ENCODE measurements at regions not wholly inside any gene's neighbourhood (a gene's known extent, or its start where the extent isn't known, plus 50 kb on each side); places are given as distances from the start of the nearest gene placed in this dataset.

- no peak for DNase-seq (ENCODE audit: low read depth)
Measured at GRCh38 chr2:60603533-60604190, 50.2 kb upstream of the BCL11A start.

DNA sequence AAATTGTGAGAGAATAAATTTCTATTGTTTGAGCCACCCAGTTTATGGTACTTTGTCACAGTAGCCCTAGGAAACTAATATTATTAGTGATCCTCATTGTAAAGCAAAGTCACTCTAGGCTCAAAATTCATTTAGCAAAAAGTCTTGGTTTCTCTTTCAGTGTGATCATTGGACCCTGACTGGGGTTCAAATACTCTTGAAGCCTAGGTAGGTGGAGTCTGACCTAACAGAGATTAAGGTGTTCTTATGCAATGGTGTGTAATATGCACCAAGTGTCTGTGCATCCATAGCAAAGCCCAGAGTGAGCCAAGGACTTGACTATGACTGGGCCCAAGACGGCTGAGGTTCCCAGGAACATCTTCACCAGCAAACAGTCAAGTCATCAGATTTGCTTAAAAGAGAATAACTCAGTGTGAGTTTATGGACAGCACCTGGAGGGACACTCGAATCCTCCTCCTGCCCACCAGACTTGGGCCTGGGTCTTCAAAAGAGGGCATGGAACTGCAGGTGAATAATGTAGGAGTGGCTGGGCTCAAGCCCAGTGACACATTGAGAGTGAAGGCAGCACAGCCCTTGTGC lies 51.1 kb upstream of the BCL11A start:
- DNase-seq (ENCODE audit: low read depth), result no peak

- no peak for DNase-seq (ENCODE audit: low read depth)
Measured at GRCh38 chr2:60605866-60606265, 52.4 kb upstream of the BCL11A start.

DNA sequence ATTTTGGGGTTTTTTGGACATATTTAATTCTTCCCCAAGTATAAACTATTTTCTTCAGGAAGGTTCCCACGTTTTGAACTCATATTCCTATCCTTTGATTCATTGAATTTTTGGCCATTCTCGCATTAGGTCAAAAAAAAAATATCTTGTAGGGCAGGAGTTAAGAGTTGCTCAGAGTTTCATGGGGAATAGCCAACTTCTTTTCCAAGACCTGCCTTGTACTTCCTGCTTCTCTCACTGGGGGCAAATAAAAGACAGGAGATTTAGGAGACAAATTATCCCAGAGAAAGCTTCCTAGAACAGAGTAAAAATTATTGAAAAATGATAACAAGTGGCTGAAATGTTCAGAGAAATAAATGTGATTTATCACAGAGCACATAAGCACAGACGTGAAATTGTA lies 55.2 kb upstream of the BCL11A start:
- DNase-seq (ENCODE audit: low read depth), result no peak

GRCh38 chr2:60612033-60612432 lies 58.6 kb upstream of the BCL11A start:
- DNase-seq (ENCODE audit: low read depth), result no peak

DNA sequence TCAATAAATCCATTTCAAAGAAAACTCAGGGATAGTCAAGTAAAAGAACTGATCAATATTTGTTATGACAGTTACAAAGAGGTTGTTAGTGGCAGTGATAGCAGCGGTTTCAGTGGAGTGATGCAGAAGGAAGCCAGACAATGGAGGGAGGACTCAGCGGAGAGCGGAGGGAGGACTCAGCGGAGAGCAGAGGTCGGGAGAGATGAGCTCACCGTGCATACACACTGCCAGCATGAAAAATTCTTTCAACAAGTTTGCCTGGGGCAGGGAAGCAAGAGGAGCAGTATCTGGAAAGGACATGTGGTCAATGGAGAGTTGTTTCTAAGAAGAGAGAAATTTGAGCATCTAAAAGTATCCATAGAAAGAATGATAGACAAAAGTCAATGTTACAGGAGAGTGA lies 60.9 kb upstream of the BCL11A start:
- no peak for DNase-seq (ENCODE audit: low read depth)

DNA sequence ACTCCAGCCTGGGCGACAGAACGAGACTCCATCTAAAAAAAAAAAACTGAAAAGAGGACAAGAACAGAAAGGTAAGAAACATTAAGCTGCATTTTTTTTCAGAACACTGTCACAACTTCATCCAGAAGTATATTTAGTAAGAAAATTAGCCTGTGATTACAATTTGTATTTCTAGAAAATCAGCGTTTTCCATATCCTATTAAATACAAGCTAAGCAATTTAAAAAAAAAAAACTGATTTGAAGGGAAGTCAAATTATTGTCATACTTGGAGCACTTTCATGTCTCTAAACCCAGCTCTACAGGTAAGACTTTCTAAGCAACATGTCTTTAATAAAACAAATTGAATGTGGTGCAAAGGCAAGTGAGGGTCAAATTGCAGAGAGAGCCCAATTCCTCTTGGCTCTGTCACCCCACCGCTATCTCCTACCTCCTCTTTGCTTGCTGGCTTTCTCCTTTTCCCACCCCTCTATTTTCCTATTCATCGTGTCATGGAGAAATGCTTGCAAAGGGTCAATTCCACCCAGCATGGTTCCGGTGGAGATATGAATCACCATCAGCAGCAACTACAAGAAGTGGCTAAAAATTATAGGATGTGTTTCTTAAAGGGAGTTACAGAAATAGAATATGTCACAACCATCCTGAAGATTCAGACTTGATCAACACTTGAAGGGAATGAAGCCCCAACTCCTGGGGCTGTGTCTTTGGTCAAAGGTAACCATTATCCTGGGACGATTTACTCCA lies 68.4 kb upstream of the BCL11A start:
- no peak for DNase-seq (ENCODE audit: low read depth)

- no peak for DNase-seq (ENCODE audit: low read depth)
Measured at GRCh38 chr2:60623040-60623439, 69.6 kb upstream of the BCL11A start.

DNA sequence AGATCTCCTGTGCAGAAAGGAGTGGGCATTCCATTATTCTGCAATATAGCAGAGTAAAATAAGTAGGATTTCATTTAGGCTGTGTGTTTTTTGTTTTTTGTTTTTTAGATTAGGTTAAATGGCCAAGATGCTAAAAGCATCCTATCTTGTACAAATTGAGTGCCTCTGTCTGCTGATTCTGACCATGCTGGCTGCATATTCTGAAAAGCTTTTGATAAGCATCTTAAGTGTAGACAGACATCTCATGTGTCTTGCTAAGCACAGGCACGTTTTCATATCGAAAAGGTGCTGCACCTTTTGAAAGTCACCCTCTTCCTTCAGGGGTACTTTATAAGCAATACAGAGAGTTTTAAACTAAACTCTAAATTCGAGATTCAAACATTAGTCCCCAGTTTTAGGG lies 74.0 kb upstream of the BCL11A start:
- no peak for DNase-seq (ENCODE audit: low read depth)

GRCh38 chr2:60628026-60628425 lies 74.6 kb upstream of the BCL11A start:
- DNase-seq (ENCODE audit: low read depth), result no peak

DNA sequence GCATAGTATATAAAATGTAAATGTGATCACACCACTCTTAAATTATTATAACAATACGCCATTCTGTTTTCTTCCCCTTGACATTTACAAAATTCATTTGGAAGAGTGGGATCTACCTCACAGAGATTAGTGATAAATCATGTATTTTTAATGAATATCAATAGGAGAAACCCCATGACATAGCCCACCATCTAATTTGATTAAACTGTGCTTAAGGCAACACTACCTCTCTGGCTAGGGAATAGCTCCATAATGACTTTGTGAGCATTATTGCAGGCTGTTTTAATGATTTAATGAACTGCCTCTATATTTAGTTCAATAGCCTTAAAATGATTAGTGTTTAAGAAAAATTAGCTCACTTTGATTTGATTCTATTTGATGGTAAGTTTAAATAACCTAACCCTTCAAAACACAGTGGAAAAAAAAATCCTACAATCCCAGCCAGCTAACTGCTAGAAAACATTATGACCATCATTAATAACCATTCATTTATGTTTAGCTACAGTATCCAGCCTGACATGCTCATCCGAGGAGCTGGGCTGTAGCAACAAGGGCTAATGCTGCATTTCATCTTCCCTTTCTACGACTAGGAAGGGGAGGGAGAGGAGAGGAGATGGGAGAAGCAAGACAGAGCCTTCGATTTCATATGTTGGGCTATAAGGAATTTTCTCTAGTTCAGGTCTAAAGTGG lies 75.3 kb upstream of the BCL11A start:
- DNase-seq (ENCODE audit: low read depth), result no peak

GRCh38 chr2:60629305-60629662 lies 75.8 kb upstream of the BCL11A start:
- no peak for DNase-seq (ENCODE audit: low read depth)

DNA sequence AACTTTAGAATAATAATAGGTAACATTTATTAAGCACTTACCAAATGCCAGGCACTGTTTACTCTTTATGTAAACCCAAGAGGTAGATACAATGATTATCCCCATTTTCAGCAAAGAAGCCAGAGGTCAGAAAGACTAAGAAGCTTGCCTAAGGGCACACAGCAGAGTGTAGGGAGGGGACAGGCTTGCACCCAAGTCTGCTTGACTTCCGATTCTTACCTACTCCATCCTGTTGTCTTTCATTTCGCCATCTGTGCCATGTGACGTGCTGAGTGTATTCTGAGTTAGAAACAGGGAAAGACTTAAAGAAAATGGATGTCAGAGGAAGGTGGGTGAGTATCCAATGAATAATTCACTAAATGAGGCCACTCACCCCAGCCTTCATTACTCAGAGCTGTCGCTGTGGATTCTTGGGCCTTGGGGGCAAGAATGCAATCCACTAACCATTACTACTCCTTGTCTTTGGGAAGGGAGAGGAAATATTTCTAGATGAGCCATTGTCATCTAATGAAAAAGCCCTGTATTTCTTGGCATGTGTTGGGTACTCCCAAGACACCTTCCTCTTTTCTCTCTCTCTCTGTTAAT lies 76.4 kb upstream of the BCL11A start:
- DNase-seq (ENCODE audit: low read depth), result peak; percentile 10

- DNase-seq (ENCODE audit: low read depth), result no peak
Measured at GRCh38 chr2:60633615-60634014, 80.2 kb upstream of the BCL11A start.

DNA sequence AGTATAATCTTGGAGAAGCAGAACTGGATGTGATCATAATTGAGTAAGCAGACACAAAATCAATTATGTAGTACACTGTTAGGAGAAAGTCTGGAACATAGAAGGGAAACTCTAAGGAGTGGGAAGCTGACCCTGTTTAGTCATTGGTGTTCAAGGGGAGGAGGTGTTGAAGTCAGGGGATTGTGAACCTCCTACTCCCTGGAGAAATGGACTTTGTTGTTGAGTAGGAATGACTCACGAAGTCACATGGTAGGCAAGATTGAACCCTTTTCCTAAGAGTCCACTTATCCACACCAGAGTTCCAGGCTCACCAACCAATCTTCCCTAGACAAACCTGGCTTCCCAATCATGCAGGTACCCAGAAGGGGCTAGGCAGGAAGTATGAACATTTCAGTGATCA lies 81.0 kb upstream of the BCL11A start:
- DNase-seq (ENCODE audit: low read depth), result no peak

GRCh38 chr2:60641811-60642788 lies 88.6 kb upstream of the BCL11A start:
- peak; percentile 70 for DNase-seq (ENCODE audit: low read depth)

DNA sequence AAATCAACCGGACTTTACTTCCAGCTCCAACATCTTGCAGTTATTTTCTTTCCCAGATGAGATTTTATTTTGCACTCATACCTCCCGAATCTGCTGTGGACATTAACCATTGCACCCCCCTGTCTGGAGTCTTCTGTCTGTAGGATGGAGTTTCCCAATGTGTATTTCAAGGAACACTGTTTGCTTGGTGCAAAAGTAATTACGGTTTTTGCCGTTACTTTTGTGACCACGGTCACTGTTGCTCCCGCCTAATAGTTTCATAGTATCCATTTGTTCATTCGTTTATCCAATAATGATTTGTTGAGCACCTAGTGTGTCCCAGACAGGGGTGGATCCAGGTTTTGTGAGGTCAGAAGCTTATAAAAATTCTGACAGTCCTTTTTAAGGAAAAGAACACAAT lies 90.3 kb upstream of the BCL11A start:
- no peak for DNase-seq (ENCODE audit: low read depth)

DNA sequence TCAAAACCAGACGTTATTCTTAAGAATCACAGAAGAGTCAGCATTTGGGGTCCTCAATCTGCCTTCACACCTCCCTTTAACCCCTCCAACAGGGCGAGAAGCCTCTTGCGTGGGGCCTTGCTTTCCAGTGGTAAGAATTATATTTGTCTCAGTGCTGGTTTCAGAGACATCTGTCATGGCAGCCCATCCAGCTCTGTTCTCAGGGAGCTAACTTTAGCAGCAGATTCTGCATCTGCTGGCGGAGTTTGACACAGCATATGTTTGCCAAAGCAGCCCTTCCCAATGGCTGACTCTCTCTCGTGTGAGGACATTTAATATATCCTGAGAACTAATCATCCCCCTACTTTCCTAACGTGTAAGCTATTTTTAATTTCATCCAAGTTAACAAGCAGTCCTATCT lies 91.5 kb upstream of the BCL11A start:
- DNase-seq (ENCODE audit: low read depth), result no peak

GRCh38 chr2:60648191-60648590 lies 94.7 kb upstream of the BCL11A start:
- DNase-seq (ENCODE audit: low read depth), result no peak

- no peak for DNase-seq (ENCODE audit: low read depth)
Measured at GRCh38 chr2:60649721-60650120, 96.3 kb upstream of the BCL11A start.

DNA sequence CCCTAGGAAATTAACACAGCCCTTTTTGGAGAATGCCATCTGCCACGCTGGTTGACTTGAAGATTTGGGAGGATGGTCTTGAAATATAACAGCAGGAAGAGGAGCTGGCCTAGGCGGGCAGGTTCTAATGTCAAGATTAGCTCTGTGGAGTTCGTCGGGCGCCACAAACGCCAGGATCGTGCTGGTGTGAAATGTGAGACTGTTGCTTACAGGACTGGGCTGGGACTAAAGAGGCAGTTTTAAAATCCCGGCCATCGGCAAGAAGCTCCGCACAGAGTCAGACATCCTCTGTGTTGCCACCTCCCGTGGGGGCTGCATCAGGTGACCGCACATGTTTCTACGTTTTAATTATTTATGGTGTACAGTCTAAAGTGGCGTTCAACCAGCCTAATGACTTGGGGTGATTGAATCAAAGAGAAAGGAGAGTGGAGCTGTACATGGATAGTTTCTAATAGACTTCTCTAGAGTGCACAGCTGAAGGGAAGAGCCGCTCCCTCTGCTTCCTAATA lies 99.4 kb upstream of the BCL11A start:
- no peak for DNase-seq (ENCODE audit: low read depth)
